Nucleus accumbens (tissue), 56 donors: ENCODE measurements at regions not wholly inside any gene's neighbourhood (a gene's known extent, or its start where the extent isn't known, plus 50 kb on each side); places are given as distances from the start of the nearest gene placed in this dataset.
"Not testable (repeated sequence)": the region's sequence is repeated elsewhere in the genome, so short reads cannot be mapped to it uniquely, and the experiment has no call there.

Experiments
- DNase-seq, 56 donors: peaks; one replicate each; lab custom pipeline; 2025; lab: John Stamatoyannopoulos, UW

GRCh38 chr6:144785056-144785455 is 499.9 kb downstream of the UTRN start:
- DNase-seq: no peak

GRCh38 chr6:144786825-144787224 is 501.7 kb downstream of the UTRN start:
- no peak for DNase-seq

- DNase-seq: no peak
Measured at GRCh38 chr6:144793744-144794143, 508.6 kb downstream of the UTRN start.

- DNase-seq: not testable (repeated sequence)
Measured at GRCh38 chr6:144795022-144795421, 509.9 kb downstream of the UTRN start.

- DNase-seq: no peak
Measured at GRCh38 chr6:144796070-144796469, 510.9 kb downstream of the UTRN start.

GRCh38 chr6:144797881-144798589 is 512.9 kb downstream of the UTRN start:
- DNase-seq: no peak

- no peak for DNase-seq
Measured at GRCh38 chr6:144804246-144804790, 519.2 kb downstream of the UTRN start.

- no peak for DNase-seq
Measured at GRCh38 chr6:144805049-144805448, 519.9 kb downstream of the UTRN start.

GRCh38 chr6:144806222-144806621 is 521.1 kb downstream of the UTRN start:
- DNase-seq: no peak

GRCh38 chr6:144809120-144809519 is 524.0 kb downstream of the UTRN start:
- no peak for DNase-seq

- DNase-seq: no peak
Measured at GRCh38 chr6:144809969-144810368, 524.8 kb downstream of the UTRN start.

- DNase-seq: no peak
Measured at GRCh38 chr6:144811140-144811539, 526.0 kb downstream of the UTRN start.

- DNase-seq: no peak
Measured at GRCh38 chr6:144816936-144817335, 531.8 kb downstream of the UTRN start.

- DNase-seq: no peak
Measured at GRCh38 chr6:144820270-144820669, 535.1 kb downstream of the UTRN start.

GRCh38 chr6:144823131-144823530 is 538.0 kb downstream of the UTRN start:
- DNase-seq: no peak

GRCh38 chr6:144824018-144824417 is 538.9 kb downstream of the UTRN start:
- DNase-seq: no peak

- no peak for DNase-seq
Measured at GRCh38 chr6:144834426-144835038, 549.4 kb downstream of the UTRN start.

- no peak for DNase-seq
Measured at GRCh38 chr6:144835322-144835973, 550.3 kb downstream of the UTRN start.

- no peak for DNase-seq
Measured at GRCh38 chr6:144840619-144841018, 555.5 kb downstream of the UTRN start.

- no peak for DNase-seq
Measured at GRCh38 chr6:144843701-144844100, 558.6 kb downstream of the UTRN start.

- no peak for DNase-seq
Measured at GRCh38 chr6:144844596-144844995, 559.5 kb downstream of the UTRN start.

GRCh38 chr6:144845186-144845585 is 560.1 kb downstream of the UTRN start:
- DNase-seq: no peak
